A549 (cell line): ENCODE measurements at regions not wholly inside any gene's neighbourhood (a gene's known extent, or its start where the extent isn't known, plus 50 kb on each side); places are given as distances from the start of the nearest gene placed in this dataset.

Source experiments
- CEBPB ChIP-seq, 2 experiments: fragments of >200 bp in 1 of 2; sonication (Bioruptor Twin) in 1 of 2; formaldehyde crosslinking in 1 of 2; IDR thresholded peaks; 2 replicates each; pipeline ENCODE4 v1.6.1; 2012 to 2016
- ELK1 ChIP-seq: fragments of 150-350 bp; IDR thresholded peaks from 2 replicates; pipeline ENCODE4 v1.6.1; 2014; ENCODE audit warnings: low read depth, mild to moderate bottlenecking, low read length
- MAZ ChIP-seq: fragments of 150-350 bp; IDR thresholded peaks from 2 replicates; pipeline ENCODE4 v1.6.1; 2014; ENCODE audit warnings: antibody characterized with exemption, low read depth, low read length, borderline replicate concordance
- RFX5 ChIP-seq: fragments of 450-650 bp; IDR thresholded peaks from 2 replicates; pipeline ENCODE4 v1.7.1; 2014; ENCODE audit warnings: antibody characterized with exemption, mild to moderate bottlenecking, moderate library complexity
- RNF2 ChIP-seq: fragments of 200-600 bp; sonication (generic); IDR thresholded peaks from 2 replicates; pipeline ENCODE4 v1.6.1; 2016; ENCODE audit warnings: low read depth, mild to moderate bottlenecking, antibody characterized with exemption, moderate library complexity, borderline replicate concordance
- TF ChIP-seq, protein P1 (sequence below): fragments of >200 bp; sonication (Bioruptor Twin); formaldehyde crosslinking; IDR thresholded peaks from 3 replicates; pipeline ENCODE4 v1.5.1; 2016

DNA sequence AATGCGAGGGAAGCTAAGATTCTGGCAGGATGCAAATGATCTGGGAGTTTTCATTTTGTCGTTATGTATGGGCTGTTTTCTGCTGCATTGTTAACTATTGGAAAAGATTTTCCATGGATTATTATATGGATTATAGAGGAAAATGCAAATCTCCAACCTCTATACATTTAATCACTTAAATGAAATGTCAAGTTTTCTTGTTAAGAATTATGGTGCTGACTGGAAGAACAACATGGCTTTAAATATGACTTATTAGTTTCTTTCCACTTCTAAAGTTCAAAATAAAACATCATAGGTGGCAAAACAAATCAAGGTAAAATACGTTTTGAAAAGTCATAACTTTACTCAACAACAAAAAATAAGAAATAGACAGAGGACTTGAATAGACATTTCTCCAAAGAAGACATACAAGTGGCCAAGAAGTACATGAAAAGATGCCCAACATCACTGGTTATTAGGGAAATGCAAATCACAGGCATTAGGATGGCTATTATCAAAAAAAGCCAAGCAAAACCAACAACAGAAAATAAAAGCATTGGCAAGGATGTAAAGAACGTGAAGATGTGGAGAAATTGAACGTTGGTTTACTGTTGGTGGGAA, 56.2 kb upstream of the CLDN5 start:
- TF ChIP-seq RFX5 (no peak), MAZ (no peak), ELK1 (no peak), RNF2 (no peak), CEBPB (IDR thresholded peaks at IDR 0.05) (no peak)
- TF ChIP-seq, protein P1, sequence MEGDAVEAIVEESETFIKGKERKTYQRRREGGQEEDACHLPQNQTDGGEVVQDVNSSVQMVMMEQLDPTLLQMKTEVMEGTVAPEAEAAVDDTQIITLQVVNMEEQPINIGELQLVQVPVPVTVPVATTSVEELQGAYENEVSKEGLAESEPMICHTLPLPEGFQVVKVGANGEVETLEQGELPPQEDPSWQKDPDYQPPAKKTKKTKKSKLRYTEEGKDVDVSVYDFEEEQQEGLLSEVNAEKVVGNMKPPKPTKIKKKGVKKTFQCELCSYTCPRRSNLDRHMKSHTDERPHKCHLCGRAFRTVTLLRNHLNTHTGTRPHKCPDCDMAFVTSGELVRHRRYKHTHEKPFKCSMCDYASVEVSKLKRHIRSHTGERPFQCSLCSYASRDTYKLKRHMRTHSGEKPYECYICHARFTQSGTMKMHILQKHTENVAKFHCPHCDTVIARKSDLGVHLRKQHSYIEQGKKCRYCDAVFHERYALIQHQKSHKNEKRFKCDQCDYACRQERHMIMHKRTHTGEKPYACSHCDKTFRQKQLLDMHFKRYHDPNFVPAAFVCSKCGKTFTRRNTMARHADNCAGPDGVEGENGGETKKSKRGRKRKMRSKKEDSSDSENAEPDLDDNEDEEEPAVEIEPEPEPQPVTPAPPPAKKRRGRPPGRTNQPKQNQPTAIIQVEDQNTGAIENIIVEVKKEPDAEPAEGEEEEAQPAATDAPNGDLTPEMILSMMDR = no peak
